ENCODE measurements at regions not wholly inside any gene's neighbourhood (a gene's known extent, or its start where the extent isn't known, plus 50 kb on each side); places are given as distances from the start of the nearest gene placed in this dataset.
A peak's percentile ranks its signal among the peaks of the same experiment; 100 is the strongest.
"Not testable (repeated sequence)": the region's sequence is repeated elsewhere in the genome, so short reads cannot be mapped to it uniquely, and the experiment has no call there.

DNA sequence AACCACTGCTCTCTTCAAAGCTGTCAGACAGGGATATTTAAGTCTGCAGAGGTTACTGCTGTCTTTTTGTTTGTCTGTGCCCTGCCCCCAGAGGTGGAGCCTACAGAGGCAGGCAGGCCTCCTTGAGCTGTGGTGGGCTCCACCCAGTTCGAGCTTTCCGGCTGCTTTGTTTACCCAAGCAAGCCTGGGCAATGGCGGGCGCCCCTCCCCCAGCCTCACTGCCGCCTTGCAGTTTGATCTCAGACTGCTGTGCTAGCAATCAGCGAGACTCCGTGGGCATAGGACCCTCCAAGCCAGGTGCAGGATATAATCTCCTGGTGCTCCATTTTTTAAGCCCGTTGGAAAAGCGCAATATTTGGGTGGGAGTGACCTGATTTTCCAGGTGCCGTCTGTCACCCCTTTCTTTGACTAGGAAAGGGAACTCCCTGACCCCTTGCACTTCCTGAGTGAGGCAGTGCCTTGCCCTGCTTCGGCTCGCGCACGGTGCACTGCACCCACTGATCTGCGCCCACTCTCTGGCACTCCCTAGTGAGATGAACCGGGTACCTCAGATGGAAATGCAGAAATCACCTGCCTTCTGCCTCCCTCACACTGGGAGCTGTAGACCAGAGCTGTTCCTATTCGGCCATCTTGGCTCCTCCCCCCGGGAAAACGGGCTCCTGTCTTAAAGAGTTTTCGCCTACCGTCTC is 758.3 kb upstream of the NXPH2 start:
- not testable (repeated sequence) for DNase-seq

- no peak for DNase-seq
Measured at GRCh38 chr2:139529080-139529479, 748.9 kb upstream of the NXPH2 start.

DNA sequence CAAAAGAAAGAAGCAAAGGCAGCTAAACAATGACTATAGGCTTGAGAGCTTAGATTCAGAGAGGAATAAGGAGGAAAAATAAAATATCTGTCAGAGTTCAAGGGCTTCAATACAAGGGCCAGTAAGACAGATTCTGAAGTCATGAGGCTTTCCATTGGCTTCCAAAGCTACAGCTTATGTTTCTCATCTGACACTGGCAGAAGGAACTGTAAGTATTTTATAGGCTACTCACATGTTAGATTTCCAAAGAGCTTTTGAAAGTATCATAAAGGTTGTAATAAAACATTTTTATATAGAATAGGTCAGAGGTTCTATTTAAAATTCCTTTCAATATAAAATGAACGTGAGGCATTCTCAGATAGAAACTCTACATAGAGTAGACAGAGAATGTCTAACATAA is 746.6 kb upstream of the NXPH2 start:
- DNase-seq: no peak

- no peak for DNase-seq
Measured at GRCh38 chr2:139518321-139518720, 738.1 kb upstream of the NXPH2 start.

DNA sequence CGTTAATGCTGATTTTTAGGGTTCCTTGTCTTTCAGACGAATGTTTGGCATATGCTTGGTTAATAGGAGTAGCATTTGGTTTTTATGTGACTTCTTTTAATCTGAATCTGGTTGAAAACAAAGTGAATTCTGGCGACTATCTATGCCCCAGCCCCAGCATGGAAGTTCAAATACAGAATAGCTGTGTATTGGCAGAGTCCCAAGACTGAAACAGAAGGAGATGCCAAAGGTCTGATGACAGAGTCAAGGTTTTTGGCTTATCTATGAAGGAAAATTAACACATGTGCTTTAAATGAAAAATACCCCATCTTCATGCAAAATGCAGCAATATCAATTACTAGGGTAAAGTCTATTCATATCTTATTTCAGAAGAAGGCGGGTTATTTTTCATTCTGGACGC is 734.8 kb upstream of the NXPH2 start:
- DNase-seq: no peak

DNA sequence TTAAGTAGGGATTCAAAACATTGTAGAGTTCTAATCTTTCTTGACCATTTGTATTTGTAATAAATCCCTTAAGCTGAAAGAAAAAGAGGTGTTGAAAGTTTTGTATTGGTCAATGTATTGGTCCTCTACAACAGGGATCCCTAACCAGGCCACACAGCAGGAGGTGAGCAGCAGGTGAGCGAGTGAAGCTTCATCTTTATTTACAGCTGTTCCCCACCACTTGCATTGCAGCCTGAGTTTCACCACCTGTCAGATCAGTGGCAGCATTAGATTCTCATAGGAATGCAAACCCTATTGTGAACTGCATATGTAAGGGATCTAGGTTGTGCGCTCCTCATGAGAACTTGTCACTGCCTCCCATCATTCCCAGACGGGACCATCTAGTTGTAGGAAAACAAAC is 715.7 kb upstream of the NXPH2 start:
- DNase-seq: no peak

- DNase-seq: no peak
Measured at GRCh38 chr2:139492131-139492680, 712.0 kb upstream of the NXPH2 start.

DNA sequence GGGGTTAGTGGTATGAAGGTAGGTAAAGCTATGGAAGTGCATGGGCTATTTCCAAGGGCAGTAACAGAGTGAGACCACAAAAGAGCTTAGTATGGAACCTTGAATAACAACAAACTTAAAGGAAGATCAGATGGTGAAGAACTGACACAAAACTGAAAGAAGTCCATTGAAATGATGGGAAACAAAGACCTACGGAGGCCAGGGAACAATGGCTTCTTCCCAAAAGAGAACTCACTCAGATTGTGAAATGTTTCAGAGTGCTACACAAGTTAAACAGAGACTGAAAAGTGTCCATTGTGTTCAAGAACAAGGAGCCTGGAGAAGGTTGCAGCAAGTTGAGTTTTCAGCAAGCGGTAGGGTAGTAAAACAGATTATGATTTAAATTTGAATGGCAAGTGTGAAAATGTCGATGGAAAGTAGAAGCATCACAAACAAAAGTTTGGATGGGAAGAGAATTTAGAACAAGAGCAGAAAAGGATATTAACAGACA is 700.0 kb upstream of the NXPH2 start:
- DNase-seq: no peak

- peak; percentile 1 for DNase-seq
Measured at GRCh38 chr2:139478165-139478914, 698.1 kb upstream of the NXPH2 start.

DNA sequence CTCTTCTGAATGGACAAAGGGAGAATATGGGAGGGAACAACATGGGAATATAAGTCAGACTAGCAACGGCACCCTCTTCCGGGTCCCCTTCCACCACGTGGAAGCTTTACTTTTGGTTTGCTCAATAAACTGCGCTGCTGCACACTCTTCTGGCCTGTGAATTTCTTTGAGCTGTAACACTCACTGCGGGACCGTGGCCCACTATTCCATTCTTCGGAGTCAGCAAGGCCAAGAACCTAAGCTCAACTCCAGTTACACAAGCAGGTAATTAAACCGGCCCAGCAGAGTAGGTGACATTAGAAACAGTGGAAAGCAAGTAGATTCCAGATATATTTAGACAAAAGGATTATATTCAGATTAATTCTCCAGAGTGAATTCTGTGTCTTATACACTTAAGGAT is 697.4 kb upstream of the NXPH2 start:
- DNase-seq: no peak

DNA sequence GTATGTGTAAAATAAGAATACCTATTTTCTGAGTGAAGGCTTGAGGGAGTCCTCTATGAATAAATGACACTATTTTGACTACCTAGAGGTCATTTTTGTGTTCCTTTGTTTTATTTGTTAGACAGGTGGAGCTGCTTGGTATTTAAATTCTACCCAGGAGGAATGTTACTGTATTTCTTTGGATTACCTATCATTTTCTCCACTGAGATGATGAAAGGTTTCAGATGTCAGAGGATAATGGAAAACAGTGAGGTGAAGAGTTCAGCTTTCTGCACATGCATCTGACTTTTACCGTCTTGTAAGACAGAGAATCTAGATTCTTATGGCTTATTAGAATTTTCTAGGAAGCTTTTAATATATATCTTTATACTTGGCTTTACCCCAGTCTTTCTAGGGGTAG is 689.8 kb upstream of the NXPH2 start:
- DNase-seq: no peak

DNA sequence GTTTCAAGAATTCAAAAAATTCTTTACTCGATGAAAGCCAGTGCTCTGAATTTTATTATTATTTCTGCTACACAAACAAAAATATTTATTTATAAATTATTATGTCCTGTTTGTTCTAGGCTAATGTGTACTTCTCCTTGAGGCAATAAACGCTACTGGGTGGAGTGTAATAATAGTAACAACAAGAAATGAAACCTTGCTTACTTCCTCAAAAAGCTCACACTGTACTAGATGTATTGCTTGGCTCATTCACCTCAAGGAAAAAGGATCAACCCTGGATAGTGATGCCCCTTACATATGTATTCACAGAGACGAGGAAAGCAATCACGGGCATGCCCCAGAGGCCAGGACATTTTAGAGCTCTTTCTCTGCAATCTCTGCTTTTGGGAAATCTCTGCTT is 685.6 kb upstream of the NXPH2 start:
- DNase-seq: no peak

- DNase-seq: no peak
Measured at GRCh38 chr2:139457873-139458272, 677.7 kb upstream of the NXPH2 start.

- no peak for DNase-seq
Measured at GRCh38 chr2:139454251-139454650, 674.1 kb upstream of the NXPH2 start.

DNA sequence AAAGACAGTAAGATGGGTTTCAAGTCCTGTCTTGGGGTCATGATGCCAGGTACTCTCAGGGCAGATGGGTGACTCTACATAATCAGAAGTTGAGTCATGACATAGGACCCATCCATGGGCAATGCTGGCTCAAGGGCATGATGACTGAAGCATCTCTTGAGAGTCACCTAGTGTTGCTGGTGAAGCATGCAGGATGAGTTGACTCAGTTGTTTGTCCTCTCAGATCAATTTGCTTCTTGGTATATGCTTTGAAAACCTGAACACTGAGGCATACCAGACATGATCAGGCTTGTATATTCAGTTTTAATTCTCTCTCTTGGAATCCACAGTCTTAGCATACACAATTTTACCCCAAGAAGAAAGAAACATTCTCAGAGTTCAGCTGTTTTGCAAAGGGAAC is 658.9 kb upstream of the NXPH2 start:
- DNase-seq: no peak

DNA sequence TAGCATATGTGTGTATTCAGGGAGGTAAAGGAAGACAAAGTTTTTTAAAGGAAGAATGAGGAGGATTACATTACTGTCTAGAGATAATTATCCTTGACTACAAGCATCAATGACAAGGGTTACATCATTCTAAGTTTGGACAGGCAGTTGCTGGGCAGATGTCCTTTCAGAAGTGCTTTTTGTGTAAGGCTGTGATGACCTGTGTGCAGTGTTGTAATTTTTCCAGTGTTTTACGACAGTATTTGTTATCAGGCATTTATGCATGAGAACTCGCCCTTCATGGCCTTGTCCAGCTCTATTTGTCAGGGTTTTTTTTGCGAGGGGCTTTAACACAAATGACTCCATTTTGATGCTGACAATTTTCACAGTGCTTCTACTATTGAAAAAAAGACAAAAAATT is 658.3 kb upstream of the NXPH2 start:
- no peak for DNase-seq

GRCh38 chr2:139427164-139427563 is 647.0 kb upstream of the NXPH2 start:
- DNase-seq: no peak

DNA sequence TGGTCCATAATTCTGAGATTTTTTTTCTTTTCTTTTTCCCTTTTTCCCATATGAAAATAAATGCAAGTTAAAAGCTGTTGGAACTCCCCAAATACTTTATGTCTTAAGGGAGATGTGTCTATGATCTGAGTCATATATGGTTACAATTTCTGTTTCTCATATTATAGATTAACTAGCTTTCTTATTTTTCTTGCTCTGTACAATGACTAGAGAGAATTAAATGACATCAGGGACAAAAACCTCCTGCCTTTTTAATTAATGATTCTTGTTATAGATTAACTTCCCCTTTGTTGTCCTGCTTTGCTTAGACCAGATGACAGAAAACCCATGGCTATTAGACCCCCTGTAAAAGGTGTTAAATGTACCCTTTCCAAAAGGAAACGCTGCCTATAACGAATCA is 643.9 kb upstream of the NXPH2 start:
- DNase-seq: no peak

- DNase-seq: no peak
Measured at GRCh38 chr2:139411236-139411635, 631.0 kb upstream of the NXPH2 start.

DNA sequence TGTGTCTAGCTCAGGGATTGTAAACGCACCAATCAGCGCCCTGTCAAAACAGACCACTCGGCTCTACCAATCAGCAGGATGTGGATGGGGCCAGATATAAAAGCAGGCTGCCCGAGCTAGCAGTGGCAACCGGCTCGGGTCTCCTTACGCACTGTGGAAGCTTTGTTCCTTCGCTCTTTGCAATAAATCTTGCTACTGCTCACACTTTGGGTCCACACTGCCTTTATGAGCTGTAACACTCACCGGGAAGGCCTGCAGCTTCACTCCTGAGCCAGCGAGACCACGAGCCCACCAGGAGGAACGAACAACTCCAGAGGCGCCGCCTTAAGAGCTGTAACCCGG is 630.6 kb upstream of the NXPH2 start:
- not testable (repeated sequence) for DNase-seq

DNA sequence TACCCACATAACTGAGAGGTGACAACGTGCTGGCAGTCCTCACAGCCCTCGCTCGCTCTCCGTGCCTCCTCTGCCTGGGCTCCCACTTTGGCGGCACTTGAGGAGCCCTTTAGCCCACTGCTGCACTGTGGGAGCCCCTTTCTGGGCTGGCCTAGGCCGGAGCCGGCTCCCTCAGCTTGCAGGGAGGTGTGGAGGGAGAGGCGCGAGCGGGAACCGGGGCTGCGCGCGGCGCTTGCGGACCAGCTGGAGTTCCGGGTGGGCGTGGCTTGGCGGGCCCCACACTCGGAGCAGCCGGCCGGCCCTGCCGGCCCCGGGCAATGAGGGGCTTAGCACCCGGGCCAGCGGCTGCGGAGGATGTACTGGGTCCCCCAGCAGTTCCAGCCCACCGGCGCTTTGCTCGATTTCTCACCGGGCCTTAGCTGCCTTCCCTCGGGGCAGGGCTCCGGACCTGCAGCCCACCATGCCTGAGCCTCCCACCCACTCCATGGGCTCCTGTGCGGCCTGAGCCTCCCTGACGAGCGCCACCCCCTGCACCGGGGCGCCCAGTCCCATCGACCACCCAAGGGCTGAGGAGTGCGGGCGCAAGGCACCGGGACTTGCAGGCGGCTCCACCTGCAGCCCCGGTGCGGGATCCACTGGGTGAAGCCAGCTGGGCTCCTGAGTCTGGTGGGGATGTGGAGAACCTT is 630.1 kb upstream of the NXPH2 start:
- not testable (repeated sequence) for DNase-seq

DNA sequence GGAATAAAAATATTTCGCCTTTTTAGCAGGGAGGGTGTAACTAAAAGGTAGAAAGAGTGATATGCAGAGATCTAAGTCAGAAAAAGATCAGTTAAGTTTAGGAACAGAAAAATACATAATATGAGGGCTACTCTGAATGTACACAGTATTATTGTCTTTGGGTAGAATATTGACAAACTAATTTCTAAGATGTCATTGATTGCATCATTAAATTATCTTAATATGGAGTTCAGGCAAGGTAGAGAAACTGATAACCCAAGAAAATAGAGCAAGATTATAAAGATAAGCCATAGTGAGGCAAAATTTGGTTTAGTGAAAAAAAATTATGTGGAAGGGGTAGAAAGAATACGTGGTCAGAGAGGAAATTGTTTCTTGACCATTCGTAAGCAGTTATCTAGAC is 629.0 kb upstream of the NXPH2 start:
- no peak for DNase-seq

DNA sequence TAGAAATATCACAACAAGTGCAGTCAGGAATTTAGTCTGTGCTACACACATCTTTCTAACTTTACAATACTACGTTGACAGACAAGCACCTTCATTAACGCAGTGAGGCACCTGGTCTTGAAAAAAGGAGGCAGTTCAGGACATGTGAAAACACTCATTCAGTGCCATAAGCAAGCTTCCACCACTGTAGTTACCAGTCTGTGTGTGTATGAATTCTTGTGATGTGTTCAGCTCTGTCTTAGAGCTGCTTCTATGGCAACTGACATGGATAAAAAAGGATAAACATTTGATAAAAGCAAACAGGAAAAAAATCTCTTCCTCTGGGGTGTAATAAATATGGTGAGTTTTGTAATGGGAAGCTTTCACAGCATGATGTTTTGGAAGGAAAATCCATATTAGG is 623.8 kb upstream of the NXPH2 start:
- DNase-seq: no peak

- no peak for DNase-seq
Measured at GRCh38 chr2:139394801-139395200, 614.6 kb upstream of the NXPH2 start.

Measured in fibroblast of skin of right biceps (primary cell).